HG02678 (cell line): ENCODE measurements at regions not wholly inside any gene's neighbourhood (a gene's known extent, or its start where the extent isn't known, plus 50 kb on each side); places are given as distances from the start of the nearest gene placed in this dataset.
"Not testable (repeated sequence)": the region's sequence is repeated elsewhere in the genome, so short reads cannot be mapped to it uniquely, and the experiment has no call there.

Source experiments
- ATAC-seq: cut with Tn5 transposase; IDR thresholded peaks from one replicate; pipeline ENCODE4 v1.9.1; 2021; ENCODE audit warnings: mild to moderate bottlenecking, moderate library complexity; ENCODE audit not compliant: unreplicated experiment

DNA sequence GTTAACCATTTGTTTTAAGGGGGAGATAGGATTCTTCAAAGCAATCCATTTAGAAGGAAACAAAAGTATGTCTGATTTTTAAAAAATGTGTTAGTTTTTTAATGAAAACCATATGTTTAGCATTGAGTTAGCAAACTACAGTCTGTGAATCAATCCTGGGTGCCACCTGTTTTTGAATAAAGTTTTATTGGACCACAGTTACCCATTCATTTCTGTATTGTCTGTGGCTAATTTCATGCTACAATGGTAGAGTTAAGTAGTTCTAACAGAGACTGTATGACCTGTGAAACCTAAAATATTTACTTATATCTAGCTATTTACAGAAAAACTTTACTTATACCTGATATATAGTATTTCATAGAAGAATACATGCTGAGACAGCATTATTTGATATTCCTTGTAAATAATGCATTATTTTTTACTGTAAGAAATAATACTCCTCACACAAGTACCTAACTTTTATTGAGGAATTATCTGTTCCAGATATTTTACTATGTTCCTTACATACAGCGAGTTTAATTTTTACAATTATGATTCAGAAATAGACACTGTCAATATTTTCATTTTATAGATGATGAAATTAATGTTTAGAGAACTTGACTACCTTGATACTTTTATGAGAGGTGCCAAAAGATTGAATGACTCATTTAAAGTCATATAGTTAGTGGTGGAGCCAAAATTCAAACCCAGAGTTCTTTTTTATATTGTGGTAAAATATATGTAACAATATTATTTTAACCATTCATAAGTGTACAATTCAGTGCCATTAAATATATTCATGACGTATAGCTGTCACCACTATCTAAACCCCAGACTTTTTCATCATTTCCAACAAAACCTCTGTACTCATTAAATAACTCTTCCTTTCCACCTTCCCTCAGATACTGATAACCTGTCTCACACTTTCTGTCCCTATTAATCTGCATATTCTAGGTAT, 122.0 kb downstream of the GLUD2 start:
- ATAC-seq: no peak

DNA sequence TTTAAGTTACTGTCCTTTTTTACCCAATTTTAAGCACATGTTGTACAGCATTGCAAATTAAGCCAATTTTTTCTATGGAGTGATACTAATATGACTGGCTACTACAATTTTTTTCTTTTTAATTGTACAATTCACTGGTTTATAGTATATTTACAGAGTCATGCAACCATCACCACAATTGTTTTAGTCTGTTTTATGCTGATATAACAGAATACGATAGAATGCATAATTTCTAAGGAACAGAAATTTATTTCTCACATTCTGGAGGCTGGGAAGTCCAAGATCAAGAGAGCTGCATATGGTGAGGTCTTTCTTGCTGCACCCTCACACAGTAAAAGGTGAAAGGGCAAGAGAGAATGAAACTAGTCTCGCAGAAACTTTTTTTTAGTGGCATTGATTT, 125.3 kb downstream of the GLUD2 start:
- no peak for ATAC-seq

DNA sequence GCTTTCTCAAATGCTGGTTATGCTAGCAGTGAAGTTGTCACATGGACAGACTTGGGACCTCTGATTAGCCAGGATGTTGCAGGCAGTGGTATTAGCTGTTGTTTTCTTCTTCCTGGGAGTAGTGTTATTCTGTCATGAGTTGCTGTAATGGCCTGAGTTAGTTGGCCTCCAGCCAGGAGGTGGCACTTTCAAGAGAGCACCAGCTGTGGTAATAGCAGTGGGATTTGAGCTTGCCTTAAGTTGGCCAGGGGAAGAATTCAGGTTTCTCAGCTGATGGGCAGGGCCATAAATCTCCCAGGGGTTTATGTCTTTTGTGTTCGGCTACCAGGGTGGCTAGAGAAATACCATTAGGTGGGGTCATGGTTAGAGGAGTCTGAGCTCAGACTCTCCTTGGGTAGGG, 132.6 kb downstream of the GLUD2 start:
- no peak for ATAC-seq

DNA sequence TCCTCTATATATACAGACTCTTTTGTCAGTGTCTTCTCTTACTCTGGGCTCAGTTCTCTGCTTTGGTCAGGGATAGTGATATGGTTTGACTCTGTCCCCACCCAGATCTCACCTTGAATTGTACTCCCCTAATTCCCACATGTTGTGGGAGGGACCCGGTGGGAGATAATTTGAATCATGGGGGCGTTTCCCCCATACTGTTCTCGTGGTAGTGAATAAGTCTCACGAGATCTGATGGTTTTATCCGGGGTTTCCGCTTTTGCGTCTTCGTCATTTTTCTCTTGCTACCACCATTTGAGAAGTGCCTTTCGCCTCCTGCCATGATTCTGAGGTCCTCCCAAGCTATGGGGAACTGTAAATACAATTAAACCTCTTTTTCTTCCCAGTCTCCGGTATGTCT, 144.4 kb downstream of the GLUD2 start:
- ATAC-seq: no peak

DNA sequence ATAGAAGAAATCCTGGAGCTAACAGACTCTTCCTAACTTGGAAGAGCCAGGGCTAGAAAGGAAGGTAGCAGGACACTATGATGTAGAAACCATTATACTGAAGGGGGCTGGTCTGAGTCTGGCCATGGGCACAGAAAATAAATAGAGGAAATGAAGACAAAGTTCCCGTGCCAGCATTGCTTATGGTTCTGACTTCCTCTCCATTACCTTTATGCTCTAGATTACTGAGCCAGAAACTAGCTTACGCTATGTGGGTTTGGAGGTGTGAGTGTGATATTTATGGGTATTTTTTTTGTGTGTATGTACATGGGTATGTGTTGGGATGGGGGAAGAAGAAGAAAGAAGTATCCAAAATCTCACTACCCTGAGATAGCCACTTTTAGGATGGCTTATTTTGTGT, 148.3 kb downstream of the GLUD2 start:
- ATAC-seq: no peak

DNA sequence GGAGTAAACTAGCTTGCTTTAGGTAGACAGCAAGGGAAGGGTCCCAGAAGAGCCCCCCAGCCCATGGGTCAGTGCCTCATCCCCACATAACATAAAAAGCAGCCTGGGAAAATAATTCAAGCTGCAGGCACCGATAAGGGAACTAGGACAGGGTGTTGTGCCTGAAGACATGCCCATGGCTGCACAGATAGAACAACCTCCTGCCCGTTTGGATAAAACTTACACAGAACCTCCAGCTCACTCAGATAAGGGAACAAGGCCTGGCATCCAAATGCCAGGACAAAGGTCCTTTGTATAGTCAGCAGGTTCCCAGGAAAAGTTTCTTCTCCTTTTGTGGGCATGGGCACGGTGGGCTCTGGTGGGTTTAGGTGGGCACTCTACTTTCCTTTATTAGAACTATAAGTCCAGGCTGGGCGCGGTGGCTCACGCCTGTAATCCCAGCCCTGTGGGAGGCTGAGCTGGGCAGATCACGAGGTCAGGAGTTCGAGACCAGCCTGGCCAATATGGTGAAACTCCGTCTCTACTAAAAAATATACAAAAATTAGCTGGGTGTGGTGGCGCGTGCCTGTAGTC, 149.5 kb downstream of the GLUD2 start:
- ATAC-seq: not testable (repeated sequence)

DNA sequence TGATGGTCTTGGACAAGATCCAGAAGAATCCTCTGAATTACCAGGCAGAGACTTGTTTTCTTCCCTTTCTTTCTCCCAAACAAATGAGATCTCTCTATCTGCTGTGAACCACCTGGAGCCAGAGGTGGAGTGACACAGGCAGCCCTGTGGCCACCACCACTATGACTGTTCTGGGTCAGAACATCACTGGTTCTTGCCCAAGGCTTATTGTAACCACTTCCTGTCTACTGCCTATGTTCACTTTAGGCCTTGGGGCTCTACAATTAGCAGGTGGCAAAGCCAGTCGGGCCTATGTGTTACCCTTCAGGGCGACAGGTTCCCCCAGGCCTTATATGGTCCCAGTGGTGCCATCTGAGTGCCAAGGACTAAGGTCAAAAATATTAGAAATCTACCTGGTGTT, 161.2 kb downstream of the GLUD2 start:
- ATAC-seq: no peak

DNA sequence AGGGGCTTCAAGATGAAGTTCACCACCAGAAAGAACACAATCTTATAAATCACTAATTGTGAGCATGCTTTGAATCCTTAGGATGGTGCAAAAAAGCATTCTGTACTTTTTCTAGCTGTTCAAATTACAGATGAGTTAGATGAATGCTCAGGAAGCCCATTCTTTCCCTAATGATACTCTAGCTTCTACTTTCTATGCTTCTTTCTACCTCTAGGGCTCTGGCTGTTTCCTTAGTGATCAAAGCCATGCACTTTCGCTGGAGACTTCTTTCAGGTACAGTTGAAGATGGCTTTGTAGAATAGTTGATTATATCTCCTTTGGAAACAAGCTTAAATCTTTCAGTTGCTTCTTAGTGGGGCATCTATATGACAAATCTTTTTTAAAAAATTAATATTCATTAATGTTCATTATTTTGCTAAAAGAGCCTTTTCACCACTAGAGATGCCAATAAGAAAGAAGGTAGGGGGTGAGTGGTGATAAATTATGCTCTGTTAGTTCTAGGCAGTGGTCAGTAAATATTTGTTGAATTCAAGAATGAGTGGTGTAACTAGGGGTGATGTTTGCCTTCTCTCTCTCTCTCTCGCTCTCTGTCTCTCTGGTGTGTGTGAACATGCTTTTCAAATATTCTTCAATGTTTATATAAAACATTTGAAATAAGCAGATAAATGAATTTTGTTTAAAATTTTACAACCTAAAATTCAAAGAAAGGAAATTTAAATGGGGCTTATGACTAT, 169.4 kb downstream of the GLUD2 start:
- ATAC-seq: no peak

DNA sequence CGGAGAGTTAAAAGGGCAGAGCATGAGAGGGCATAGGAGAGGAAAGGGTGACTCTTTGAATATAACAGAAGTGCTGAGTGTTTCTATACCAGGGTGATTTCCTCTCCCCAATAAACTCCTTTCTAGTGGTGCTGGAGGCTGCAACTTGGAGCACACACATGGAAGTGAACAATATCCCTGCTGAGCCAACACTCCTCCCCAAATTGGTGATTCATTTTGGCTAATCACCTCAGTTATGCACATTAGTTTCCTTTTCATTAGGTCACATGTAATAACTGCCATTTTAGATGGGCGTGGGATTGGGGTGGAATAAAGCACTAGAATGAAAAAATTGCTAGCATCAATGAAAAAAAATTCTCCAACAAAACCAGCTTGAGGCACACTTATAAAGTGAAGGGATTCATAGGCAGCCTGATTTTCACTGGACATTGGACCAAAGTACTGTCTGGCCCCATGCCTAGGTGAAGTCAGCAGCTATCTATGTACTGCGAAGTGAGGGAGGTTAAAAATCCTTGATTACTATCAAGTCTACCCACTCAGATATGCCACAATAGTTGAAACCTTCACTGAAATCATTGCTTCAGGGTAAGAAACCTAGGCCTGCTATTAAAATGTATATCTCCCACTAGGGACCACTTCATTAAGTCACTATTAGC, 174.0 kb downstream of the GLUD2 start:
- ATAC-seq: no peak

DNA sequence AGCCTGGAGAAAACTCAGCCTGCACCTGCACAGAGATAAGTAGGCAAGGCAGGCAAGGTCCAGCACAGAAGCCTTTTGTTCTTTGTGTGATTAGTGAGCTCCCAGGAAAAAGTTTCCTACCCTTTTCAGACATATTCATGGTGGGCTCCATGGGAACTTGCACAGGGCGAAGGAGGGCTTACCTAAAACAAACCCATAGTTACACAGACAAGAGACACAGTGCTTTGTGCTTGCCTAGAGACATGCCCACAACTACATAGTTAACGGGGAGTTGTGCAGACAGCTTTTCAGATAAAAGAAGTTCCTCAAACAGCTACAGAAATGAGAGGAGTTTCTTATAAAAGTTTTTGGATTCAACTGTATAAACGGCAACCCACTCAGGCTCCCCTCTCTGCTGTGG, 180.5 kb downstream of the GLUD2 start:
- ATAC-seq: no peak

DNA sequence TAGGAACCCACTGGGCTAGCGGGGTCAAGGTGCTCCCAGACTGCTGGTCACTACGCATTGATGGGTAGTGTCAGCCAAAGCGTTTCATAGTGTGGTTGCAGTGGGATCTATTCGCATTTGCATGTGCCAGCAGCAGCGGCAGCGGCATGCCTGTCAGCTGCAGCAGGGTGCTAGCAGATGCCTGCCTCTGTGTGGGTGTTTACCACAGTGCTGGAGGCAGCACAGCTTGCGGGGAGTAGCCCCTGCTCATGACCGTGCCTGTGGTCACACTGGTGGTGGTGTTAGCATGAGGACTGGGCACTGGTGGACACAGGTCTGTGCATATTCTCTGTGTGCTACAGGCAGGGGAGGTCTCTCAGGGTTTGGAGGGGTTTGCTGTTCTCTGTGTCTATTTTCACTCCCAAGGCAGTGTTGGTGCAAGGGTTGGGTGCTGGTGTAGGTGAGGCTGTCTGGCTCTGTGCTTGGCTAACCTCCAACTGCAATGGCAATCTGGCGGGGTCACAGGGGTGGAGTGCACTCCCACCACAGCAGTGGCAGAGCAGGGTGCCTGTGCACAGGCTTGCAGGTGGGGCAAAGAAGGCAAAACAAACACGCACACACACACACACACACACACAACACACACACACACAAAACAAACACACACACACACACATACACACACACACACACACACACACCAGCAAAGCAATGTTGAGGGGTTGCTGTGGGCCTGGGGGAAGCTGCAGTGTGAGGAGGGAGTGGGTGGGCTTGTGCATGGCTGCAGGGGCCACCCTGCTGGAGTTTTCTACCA, 184.4 kb downstream of the GLUD2 start:
- no peak for ATAC-seq

DNA sequence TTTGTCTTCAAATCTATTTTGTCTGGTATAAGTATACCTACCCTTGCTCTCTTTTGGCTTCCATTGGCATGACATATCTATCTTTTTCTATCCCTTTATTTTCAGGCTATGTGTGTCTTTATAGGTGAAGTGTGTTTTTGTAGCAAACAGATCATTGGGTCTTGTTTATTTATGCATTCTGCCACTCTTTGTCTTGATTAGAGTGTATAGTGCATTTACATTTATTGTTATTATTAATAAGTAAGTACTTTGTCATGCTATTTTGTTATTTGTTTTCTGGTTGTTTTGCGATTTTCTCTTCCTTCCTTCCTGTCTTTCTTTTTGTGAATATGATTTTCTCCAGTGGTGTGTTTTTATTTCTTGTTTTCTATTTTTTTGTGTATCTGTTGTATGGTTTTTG, 188.6 kb downstream of the GLUD2 start:
- no peak for ATAC-seq

DNA sequence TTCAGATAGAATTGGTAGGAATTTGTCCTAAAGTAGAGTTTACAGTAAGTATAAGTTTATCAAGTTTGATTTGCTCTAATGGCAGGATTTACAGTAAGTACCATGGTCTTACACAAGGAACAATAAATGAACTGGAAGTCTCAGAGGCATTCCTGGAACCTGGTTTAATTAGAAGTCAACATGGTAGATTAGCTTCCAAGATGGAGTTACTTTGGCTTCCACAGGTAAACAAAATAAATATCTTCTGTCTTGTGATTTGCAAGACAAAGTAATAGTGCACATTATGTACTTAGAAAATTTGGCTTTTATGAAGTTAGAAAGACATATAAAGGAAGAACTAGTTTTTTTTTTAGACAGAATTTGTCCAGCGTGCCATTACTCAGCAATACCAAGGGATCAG, 190.7 kb downstream of the GLUD2 start:
- no peak for ATAC-seq

DNA sequence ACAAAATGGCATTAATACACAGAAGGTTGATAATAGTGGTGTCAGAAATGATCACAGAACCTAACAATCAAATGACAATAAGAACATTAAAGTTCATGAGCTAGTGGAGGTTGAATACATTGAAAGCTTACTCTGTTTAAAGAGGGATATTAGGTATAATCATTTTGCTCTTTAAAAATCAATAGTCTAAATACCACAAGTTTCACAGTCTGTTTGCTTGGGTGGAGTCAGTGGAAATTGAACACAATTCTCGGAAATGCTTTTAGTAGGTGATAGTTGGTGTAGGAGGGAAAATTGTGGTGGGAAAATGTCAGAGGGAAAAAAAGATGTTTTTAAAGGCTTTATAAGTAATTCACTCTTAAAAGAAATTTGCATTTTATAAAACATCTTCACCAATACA, 197.1 kb downstream of the GLUD2 start:
- ATAC-seq: no peak

DNA sequence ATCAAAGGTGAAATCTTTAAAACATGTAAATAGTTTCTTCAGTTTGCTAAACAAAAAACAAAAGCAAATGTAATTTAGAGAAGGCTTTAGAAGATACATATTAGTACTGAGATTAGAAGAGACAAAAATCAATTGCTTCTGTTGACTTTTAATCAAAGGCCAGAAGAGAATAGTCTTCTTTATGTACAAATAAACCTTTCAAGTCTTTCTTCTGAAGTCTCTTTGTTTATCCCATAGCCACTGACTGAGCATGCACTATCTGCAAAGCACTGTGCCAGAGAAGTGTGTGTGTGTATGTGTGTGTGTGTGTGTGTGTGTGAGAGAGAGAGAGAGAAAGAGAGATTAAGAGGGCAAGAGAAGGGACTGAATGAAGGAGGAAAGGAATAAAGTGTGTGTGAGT, 198.4 kb downstream of the GLUD2 start:
- no peak for ATAC-seq

DNA sequence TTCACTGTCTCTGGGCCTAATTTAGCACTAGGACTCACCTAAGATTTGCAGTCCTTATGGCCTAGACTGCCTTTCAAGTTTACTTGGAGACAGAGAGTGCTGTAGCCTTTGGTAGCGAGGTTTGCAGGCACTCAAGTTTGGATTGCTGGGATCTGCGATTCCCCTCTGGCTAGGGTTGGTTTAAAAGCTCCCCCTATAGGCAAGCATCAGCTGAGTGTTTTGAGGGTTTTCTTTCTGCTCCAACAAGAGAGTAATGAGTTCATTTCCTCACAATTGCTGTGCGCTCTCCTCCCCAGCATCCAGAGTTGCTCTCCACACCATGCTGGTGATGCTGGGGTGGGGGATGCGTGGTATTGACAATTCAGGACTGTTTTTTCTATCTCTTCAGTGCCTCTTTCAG, 206.9 kb downstream of the GLUD2 start:
- ATAC-seq: no peak

DNA sequence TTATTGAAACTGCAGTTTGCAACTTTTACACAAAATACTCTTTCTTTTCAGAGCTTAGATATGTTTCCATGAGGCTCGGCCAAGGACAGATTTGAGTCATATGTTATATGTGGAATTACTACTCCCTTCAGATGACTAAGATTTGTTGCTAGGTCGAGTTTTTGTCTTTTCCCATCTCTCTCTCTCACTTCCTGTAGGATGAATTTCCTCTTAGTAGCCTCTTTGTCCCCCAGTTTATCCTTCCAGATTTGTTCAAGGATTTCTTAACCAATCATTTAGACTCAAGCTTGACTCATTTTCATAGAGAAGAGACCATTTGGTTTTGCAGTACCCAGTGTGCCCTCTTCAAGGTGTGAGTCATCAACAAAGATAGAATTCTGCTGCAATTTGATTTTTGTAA, 209.2 kb downstream of the GLUD2 start:
- no peak for ATAC-seq

DNA sequence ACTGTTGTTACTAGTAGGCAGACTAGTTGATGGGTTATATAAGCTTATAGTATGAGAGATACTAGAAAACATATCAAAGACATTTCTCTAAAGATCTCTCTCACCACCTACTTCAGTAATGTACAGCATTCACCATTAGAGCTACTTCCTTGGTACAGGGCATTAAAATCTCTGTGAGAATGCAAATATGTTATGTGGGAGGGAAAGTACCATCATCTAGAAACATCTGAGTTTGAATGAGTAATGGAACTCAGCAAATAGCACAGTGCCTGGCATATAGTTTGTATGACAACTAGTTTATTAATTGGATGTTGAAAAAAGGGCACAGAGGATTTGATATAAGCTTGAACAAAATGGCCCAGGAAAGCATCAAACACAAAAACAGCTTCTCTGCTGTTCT, 211.1 kb downstream of the GLUD2 start:
- ATAC-seq: no peak

DNA sequence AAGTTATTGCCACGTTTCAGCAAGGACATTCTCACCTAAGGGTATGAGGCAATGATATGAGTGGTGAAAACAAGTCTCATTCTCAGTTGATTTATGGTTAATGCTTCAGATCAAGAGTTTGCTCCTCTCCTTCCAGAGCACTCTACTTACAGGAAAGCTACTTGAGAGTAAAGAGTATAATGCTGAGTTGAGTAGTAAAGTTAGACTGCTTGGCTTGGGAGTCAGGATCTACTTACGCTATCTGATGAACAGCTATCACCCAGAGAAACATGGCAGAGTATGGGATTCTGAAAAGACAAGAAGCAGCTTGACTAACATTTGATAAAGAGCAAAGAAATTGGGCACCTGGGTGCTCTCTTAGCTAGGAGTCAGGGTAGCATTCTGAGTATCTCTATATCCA, 211.8 kb downstream of the GLUD2 start:
- ATAC-seq: no peak

DNA sequence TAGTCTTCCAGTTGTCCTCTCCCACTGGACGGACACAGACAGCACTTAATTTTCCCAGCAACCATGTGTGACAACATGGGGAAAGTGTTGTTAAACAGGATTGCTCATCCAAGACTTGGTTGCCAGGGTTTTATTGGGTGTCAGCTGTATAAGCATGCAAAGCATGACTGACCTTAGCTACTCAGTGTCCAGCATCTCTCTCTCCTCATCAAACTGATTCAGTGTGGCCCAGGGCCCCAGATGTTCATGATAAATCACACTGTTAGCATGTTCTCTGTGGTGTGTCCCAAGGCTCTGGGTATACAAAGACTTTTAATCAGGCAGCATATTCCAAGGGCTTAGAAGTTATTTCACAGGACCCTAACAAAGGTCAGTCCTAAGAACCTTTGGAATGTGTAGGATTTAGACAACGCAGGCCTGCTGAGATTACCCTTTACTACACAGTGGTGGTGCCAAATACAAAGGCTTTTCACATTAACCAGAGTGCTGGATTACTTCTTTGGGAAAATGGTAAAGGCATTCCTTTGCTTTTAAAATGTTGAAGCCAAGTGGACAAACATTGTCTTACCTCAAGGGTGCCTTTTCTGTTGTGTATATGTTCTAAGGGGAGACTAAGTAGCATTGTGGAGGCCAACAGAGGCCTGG, 213.3 kb downstream of the GLUD2 start:
- no peak for ATAC-seq
